OCI-LY3 (cell line): ENCODE measurements at regions not wholly inside any gene's neighbourhood (a gene's known extent, or its start where the extent isn't known, plus 50 kb on each side); places are given as distances from the start of the nearest gene placed in this dataset.

Experiments used
- EZH2phosphoT487 ChIP-seq: fragments of 200-600 bp; shearing (Covaris generic); IDR thresholded peaks from 2 replicates; pipeline ENCODE4 v1.6.1; 2018; ENCODE audit warnings: antibody characterized with exemption, mixed run types, low read depth
- TF ChIP-seq, protein P1 (sequence below): fragments of 200-600, 300-600 bp; sonication (generic); IDR thresholded peaks from 2 replicates; pipeline ENCODE4 v1.5.1; 2014; ENCODE audit warnings: antibody characterized with exemption, low read length, low read depth

DNA sequence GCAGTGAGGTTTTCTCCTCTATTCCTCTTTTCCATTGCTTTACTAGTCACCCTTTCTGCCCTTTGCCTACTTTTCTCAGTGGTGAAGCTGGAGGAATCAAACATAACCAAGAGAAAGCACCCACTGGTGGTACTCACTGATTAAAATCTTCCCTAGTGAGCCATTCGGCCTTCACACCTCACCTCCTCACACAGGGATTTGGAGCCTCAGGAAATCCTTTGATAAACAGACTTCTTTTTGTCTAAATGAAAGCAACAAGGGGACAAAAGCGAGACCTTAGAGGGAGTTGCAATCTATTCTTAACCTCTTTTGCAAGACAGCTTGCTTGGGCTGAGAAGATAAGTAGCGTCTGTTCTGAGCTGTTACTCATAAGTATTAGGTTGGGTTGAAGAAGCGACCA is 572.6 kb downstream of the ZNF674 start:
- TF ChIP-seq, protein P1, sequence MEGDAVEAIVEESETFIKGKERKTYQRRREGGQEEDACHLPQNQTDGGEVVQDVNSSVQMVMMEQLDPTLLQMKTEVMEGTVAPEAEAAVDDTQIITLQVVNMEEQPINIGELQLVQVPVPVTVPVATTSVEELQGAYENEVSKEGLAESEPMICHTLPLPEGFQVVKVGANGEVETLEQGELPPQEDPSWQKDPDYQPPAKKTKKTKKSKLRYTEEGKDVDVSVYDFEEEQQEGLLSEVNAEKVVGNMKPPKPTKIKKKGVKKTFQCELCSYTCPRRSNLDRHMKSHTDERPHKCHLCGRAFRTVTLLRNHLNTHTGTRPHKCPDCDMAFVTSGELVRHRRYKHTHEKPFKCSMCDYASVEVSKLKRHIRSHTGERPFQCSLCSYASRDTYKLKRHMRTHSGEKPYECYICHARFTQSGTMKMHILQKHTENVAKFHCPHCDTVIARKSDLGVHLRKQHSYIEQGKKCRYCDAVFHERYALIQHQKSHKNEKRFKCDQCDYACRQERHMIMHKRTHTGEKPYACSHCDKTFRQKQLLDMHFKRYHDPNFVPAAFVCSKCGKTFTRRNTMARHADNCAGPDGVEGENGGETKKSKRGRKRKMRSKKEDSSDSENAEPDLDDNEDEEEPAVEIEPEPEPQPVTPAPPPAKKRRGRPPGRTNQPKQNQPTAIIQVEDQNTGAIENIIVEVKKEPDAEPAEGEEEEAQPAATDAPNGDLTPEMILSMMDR, result no peak
- no peak for TF ChIP-seq EZH2phosphoT487
